Sigmoid colon (tissue), 4 donors: ENCODE measurements at regions not wholly inside any gene's neighbourhood (a gene's known extent, or its start where the extent isn't known, plus 50 kb on each side); places are given as distances from the start of the nearest gene placed in this dataset.

ENCODE experiments used
- CTCF ChIP-seq, 4 experiments: fragments of 450-650 bp in 3 of 4; fragments of 200-600 bp in 1 of 4; IDR thresholded peaks; one replicate each; pipeline ENCODE4 v1.5.1; 2016 to 2019; ENCODE audit warnings: antibody characterized with exemption in 4 of 4, mild to moderate bottlenecking in 3 of 4, moderate library complexity in 2 of 4
- EP300 ChIP-seq, 4 donors: sonication (generic); formaldehyde crosslinking; IDR thresholded peaks; one replicate each; pipeline ENCODE4 v1.6.1; 2017; ENCODE audit warnings: antibody characterized with exemption in 4 of 4
- POLR2A ChIP-seq, 2 donors: fragments of 450-650 bp; IDR thresholded peaks; one replicate each; pipeline ENCODE4 v1.6.1; 2016; ENCODE audit warnings: antibody characterized with exemption in 2 of 2, mild to moderate bottlenecking in 2 of 2, moderate library complexity in 2 of 2
- POLR2AphosphoS5 ChIP-seq, 4 donors: sonication (generic); formaldehyde crosslinking; IDR thresholded peaks; one replicate each; pipeline ENCODE4 v1.6.1; 2017; ENCODE audit warnings: antibody characterized with exemption in 4 of 4

GRCh38 chr21:38147391-38147790 lies 109.4 kb upstream of the KCNJ15 start:
- TF ChIP-seq CTCF (IDR thresholded peaks at IDR 0.05) (no peak), POLR2A (IDR thresholded peaks at IDR 0.05) (no peak), POLR2AphosphoS5 (IDR thresholded peaks at IDR 0.05) (no peak), EP300 (IDR thresholded peaks at IDR 0.05) (no peak)
